ENCODE measurements at regions not wholly inside any gene's neighbourhood (a gene's known extent, or its start where the extent isn't known, plus 50 kb on each side); places are given as distances from the start of the nearest gene placed in this dataset.

DNA sequence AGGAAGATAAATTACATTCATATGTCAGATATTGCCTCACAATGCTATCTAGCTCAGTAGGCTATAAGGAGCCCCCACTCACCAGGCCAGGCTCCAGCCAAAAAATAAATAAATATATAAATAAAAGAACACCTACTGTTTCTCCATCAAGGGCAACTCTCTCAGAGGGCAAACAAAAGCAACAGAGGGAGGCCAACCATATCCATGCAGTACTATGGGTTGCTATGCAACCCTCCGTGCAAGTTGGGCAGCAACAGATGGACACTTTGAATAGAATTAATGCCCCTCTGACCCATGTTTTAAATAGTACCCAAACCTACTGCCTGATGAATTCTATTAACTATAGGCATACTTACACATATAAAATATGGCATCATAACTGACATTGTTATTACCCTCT is 279.8 kb upstream of the EDNRB start:
- H3K27ac ChIP-seq = no peak overlapping the region
- H3K4me3 ChIP-seq = no peak overlapping the region
- 22% methylated on average over 1 of the region's 1 CpG for whole genome bisulfite sequencing (ENCODE audit: insufficient coverage, low coverage, low lambda C conversion rate, missing lambda C conversion rate)
- no peaks in the 10 kb centered on the region for H3K4me1 ChIP-seq
- DNase-seq (no peak), ATAC-seq (no peak)
- intact Hi-C loops (cut with DNase I) = no loop called here
- H3K36me3 ChIP-seq = no peaks in the 10 kb centered on the region
- H3K27me3 ChIP-seq = no peaks in the 10 kb centered on the region
- TF ChIP-seq, protein P1, sequence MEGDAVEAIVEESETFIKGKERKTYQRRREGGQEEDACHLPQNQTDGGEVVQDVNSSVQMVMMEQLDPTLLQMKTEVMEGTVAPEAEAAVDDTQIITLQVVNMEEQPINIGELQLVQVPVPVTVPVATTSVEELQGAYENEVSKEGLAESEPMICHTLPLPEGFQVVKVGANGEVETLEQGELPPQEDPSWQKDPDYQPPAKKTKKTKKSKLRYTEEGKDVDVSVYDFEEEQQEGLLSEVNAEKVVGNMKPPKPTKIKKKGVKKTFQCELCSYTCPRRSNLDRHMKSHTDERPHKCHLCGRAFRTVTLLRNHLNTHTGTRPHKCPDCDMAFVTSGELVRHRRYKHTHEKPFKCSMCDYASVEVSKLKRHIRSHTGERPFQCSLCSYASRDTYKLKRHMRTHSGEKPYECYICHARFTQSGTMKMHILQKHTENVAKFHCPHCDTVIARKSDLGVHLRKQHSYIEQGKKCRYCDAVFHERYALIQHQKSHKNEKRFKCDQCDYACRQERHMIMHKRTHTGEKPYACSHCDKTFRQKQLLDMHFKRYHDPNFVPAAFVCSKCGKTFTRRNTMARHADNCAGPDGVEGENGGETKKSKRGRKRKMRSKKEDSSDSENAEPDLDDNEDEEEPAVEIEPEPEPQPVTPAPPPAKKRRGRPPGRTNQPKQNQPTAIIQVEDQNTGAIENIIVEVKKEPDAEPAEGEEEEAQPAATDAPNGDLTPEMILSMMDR (IDR thresholded peaks at IDR 0.05) = no peak
- no peak for TF ChIP-seq POLR2A (IDR thresholded peaks at IDR 0.05)
- no peaks in the 10 kb centered on the region for H3K9me3 ChIP-seq

DNA sequence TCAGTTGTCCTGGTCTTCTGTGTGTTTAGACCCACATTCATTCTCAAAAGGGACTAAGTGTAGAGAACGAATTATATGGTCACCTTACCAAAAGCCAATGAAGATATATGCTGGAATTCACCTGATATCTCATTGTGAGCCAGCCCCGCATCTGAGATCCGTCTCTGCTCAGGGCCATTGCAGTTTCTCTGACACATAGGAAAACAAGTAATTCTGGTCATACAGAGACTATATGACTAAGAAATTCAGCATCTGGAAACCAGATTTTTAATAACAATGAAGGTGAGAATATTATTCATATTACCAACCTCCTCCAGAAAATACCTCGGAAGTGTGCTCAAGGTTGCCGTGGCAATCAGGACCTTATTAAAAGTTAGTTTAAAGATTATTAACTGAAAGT is 278.6 kb upstream of the EDNRB start:
- no peak for TF ChIP-seq POLR2A (IDR thresholded peaks at IDR 0.05)
- TF ChIP-seq, protein P1 (IDR thresholded peaks at IDR 0.05) = no peak
- Histone ChIP-seq H3K4me3 (no peak overlapping the region), H3K36me3 (no peaks in the 10 kb centered on the region), H3K27me3 (no peaks in the 10 kb centered on the region), H3K27ac (no peak overlapping the region), H3K9me3 (no peaks in the 10 kb centered on the region), H3K4me1 (no peaks in the 10 kb centered on the region)
- no peak for DNase-seq
- intact Hi-C loops (cut with DNase I) = no loop called here
- WGBS (ENCODE audit: insufficient coverage, low coverage, low lambda C conversion rate, missing lambda C conversion rate) = 61% methylated on average over 5 of the region's 5 CpGs
- no peak for ATAC-seq

DNA sequence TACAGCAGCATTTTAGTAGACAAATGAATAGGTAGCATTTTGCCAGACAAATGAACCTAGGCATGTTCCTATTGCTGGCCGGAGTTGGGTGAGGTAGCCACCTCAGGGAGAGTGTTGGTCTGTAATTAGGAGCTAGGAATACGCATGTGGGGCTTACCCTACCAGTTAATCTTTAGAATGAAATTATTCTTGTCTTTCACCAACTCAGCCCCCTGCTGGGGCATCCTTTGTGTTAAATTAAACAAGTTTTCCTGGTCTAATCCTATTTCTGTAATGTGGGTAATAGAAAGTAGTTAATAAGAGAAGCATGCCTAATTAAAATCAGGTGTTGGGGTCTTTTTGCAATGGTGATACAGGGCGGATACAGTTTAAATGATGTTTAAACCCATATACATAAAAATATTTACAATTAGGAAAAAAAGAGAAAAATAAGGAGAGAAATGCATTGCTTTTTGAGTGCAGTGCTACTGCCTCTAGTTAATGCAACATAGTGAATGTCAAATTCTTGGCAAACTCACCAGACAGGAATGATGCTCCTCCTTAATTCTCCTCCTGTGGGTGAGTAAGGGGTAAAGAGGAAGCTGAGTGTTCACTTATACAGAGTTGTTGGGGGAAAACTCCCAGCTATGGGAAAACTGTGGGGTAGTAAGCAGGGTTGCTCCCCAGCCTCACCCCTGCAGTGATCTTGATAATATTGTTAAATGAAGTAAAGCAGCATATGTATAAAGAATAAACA is 276.4 kb upstream of the EDNRB start:
- intact Hi-C loops (cut with DNase I) = no loop called here
- Histone ChIP-seq H3K36me3 (no peaks in the 10 kb centered on the region), H3K4me3 (no peak overlapping the region), H3K9me3 (no peaks in the 10 kb centered on the region), H3K4me1 (no peaks in the 10 kb centered on the region), H3K27me3 (no peaks in the 10 kb centered on the region), H3K27ac (no peak overlapping the region)
- ATAC-seq = no peak
- no peak for DNase-seq
- WGBS (ENCODE audit: insufficient coverage, low coverage, low lambda C conversion rate, missing lambda C conversion rate) = 40% methylated on average over 3 of the region's 3 CpGs
- TF ChIP-seq POLR2A (IDR thresholded peaks at IDR 0.05) = no peak
- TF ChIP-seq, protein P1 (IDR thresholded peaks at IDR 0.05) = no peak

DNA sequence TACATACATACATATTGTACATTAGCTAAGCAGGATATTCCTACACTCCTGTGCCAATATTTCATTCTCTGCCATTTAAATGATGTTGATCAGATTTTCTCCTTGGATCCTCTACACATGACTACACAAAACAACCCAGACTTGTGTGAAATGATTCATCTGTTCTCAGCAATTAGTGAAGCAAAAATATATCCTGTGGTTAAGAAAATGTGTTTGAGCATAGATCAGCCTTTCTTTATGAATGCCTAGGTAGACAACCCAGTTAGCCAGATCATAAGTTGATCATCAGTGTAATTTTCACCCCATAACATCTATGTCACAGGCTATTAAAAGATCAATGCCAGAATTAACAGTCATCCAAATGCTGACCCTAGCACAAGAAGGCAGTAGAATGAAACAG is 275.2 kb upstream of the EDNRB start:
- intact Hi-C loops (cut with DNase I) = no loop called here
- Histone ChIP-seq H3K27ac (no peak overlapping the region), H3K27me3 (no peaks in the 10 kb centered on the region), H3K36me3 (no peaks in the 10 kb centered on the region), H3K9me3 (no peaks in the 10 kb centered on the region), H3K4me3 (no peak overlapping the region), H3K4me1 (no peaks in the 10 kb centered on the region)
- no peak for TF ChIP-seq POLR2A (IDR thresholded peaks at IDR 0.05)
- TF ChIP-seq, protein P1 (IDR thresholded peaks at IDR 0.05) = no peak
- DNase-seq = no peak
- ATAC-seq = no peak

DNA sequence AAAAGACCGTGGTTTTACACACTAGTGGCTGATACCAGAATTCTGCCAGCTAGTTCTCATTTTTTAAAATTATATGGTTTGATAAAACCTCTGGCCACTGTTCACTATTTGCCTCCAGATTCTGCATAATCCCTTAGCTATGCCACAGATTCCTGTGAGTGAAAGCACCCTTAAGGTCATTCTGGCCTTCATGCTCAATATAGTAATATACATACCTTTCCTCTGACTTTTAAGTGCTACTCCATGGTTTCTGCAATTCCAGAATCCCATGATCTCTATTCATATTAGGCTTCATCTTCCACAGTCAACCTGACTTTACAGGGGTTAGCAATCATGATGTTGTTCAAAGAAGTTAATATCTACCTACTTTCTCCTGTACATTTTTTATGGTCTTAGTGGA is 274.1 kb upstream of the EDNRB start:
- H3K27me3 ChIP-seq = no peaks in the 10 kb centered on the region
- intact Hi-C loops (cut with DNase I) = no loop called here
- no peaks in the 10 kb centered on the region for H3K9me3 ChIP-seq
- no peak overlapping the region for H3K27ac ChIP-seq
- ATAC-seq = no peak
- WGBS (ENCODE audit: insufficient coverage, low coverage, low lambda C conversion rate, missing lambda C conversion rate) = 0% methylated on average over 1 of the region's 1 CpG
- DNase-seq = no peak
- H3K4me1 ChIP-seq = no peaks in the 10 kb centered on the region
- H3K4me3 ChIP-seq = no peak overlapping the region
- no peak for TF ChIP-seq POLR2A (IDR thresholded peaks at IDR 0.05)
- TF ChIP-seq, protein P1 (IDR thresholded peaks at IDR 0.05) = no peak
- H3K36me3 ChIP-seq = no peaks in the 10 kb centered on the region
